Smooth muscle cell (in vitro differentiated cells): ENCODE measurements at regions not wholly inside any gene's neighbourhood (a gene's known extent, or its start where the extent isn't known, plus 50 kb on each side); places are given as distances from the start of the nearest gene placed in this dataset.
"Not testable (repeated sequence)": the region's sequence is repeated elsewhere in the genome, so short reads cannot be mapped to it uniquely, and the experiment has no call there.

Experiments
- DNase-seq: peaks from one replicate; lab custom pipeline; 2025; ENCODE audit not compliant: unreplicated experiment; lab: John Stamatoyannopoulos, UW
- H2AFZ ChIP-seq: fragments of 200-600 bp; sonication (generic); 2 replicates; pipeline ENCODE4 v1.6.0; 2016; ENCODE audit warnings: antibody characterized with exemption, low read depth, mild to moderate bottlenecking
- H3F3A ChIP-seq: fragments of 200-600 bp; sonication (generic); 2 replicates; pipeline ENCODE4 v1.6.0; 2017; ENCODE audit warnings: antibody characterized with exemption, low read depth
- H3K27ac ChIP-seq: fragments of 200-600 bp; sonication (generic); 2 replicates; pipeline ENCODE4 v1.5.1; 2016; ENCODE audit warnings: low read depth, mild to moderate bottlenecking
- H3K27me3 ChIP-seq: fragments of 200-600 bp; sonication (generic); 2 replicates; pipeline ENCODE4 v1.6.1; 2016; ENCODE audit warnings: low read depth, mild to moderate bottlenecking
- H3K36me3 ChIP-seq: fragments of 200-600 bp; sonication (generic); 2 replicates; pipeline ENCODE4 v1.5.1; 2016; ENCODE audit warnings: low read depth
- H3K4me1 ChIP-seq: fragments of 200-600 bp; sonication (generic); 2 replicates; pipeline ENCODE4 v1.5.1; 2016; ENCODE audit warnings: low read depth
- H3K4me2 ChIP-seq: fragments of 200-600 bp; sonication (generic); 2 replicates; pipeline ENCODE4 v1.6.0; 2016; ENCODE audit warnings: mild to moderate bottlenecking
- H3K4me3 ChIP-seq: fragments of 200-600 bp; sonication (generic); 2 replicates; pipeline ENCODE4 v1.5.1; 2016; ENCODE audit warnings: mild to moderate bottlenecking
- H3K79me2 ChIP-seq: fragments of 200-600 bp; sonication (generic); 2 replicates; pipeline ENCODE4 v1.6.0; 2016; ENCODE audit warnings: low read depth, mild to moderate bottlenecking
- H3K9ac ChIP-seq: fragments of 200-600 bp; sonication (generic); 2 replicates; pipeline ENCODE4 v1.6.0; 2016; ENCODE audit warnings: low read depth
- H3K9me3 ChIP-seq: fragments of 200-600 bp; sonication (generic); replicated peaks from 2 replicates; pipeline ENCODE4 v1.5.1; 2016; ENCODE audit warnings: low read depth
- H4K20me1 ChIP-seq: fragments of 200-600 bp; sonication (generic); 2 replicates; pipeline ENCODE4 v1.6.0; 2016; ENCODE audit warnings: low read depth
- WGBS: methylation state at CpG from one replicate; pipeline ENCODE4 v1.1.7; 2016; ENCODE audit warnings: low lambda C conversion rate; 5-methylcytosine and 5-hydroxymethylcytosine counted together
- TF ChIP-seq, protein P1 (sequence below): fragments of 200-600 bp; sonication (generic); IDR thresholded peaks from 2 replicates; pipeline ENCODE4 v1.5.1; 2017; ENCODE audit warnings: borderline replicate concordance, mild to moderate bottlenecking, antibody characterized with exemption; ENCODE audit not compliant: insufficient read depth, poor library complexity, severe bottlenecking

- no peaks in the 10 kb centered on the region for H3K27me3 ChIP-seq
- H3K27ac ChIP-seq: peak overlapping the region; percentile 66
- no peaks in the 10 kb centered on the region for H3K9me3 ChIP-seq
- no peaks in the 10 kb centered on the region for H4K20me1 ChIP-seq
- DNase-seq: no peak
- H3K9ac ChIP-seq: no peak overlapping the region
- no peaks in the 10 kb centered on the region for H3K4me1 ChIP-seq
- no peak overlapping the region for H2AFZ ChIP-seq
- no peaks in the 10 kb centered on the region for H3K79me2 ChIP-seq
- H3K4me3 ChIP-seq: no peak overlapping the region
- no peaks in the 10 kb centered on the region for H3F3A ChIP-seq
- H3K4me2 ChIP-seq: no peak overlapping the region
- TF ChIP-seq, protein P1, sequence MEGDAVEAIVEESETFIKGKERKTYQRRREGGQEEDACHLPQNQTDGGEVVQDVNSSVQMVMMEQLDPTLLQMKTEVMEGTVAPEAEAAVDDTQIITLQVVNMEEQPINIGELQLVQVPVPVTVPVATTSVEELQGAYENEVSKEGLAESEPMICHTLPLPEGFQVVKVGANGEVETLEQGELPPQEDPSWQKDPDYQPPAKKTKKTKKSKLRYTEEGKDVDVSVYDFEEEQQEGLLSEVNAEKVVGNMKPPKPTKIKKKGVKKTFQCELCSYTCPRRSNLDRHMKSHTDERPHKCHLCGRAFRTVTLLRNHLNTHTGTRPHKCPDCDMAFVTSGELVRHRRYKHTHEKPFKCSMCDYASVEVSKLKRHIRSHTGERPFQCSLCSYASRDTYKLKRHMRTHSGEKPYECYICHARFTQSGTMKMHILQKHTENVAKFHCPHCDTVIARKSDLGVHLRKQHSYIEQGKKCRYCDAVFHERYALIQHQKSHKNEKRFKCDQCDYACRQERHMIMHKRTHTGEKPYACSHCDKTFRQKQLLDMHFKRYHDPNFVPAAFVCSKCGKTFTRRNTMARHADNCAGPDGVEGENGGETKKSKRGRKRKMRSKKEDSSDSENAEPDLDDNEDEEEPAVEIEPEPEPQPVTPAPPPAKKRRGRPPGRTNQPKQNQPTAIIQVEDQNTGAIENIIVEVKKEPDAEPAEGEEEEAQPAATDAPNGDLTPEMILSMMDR: no peak
- no peaks in the 10 kb centered on the region for H3K36me3 ChIP-seq
- WGBS: 80% methylated on average over 3 of the region's 3 CpGs
Measured at GRCh38 chr17:71447644-71448043, 673.2 kb upstream of the SOX9 start.

DNA sequence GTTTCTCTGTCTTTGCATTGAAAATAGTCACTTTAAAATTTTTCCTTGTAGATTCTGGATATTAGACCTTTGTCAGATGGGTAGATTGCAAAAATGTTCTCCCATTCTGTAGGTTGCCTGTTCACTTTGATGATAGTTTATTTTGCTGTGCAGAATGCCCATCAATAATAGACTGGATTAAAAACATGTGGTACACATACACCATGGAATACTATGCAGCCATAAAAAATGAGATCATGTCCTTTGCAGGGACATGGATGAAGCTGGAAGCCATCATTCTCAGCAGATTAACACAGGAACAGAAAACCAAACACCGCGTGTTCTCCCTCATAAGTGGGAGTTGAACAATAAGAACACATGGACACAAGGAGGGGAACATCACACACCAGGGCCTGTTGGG is 670.2 kb upstream of the SOX9 start:
- not testable (repeated sequence) for H3F3A ChIP-seq, H3K4me2 ChIP-seq, H3K36me3 ChIP-seq, H3K4me1 ChIP-seq, DNase-seq, H3K27me3 ChIP-seq, H4K20me1 ChIP-seq, H3K27ac ChIP-seq, H3K4me3 ChIP-seq, H2AFZ ChIP-seq, H3K9me3 ChIP-seq, H3K79me2 ChIP-seq, H3K9ac ChIP-seq
- 50% methylated on average over 2 of the region's 2 CpGs for WGBS

- WGBS: 93% methylated on average over 4 of the region's 4 CpGs
- Histone ChIP-seq H3K36me3 (no peaks in the 10 kb centered on the region), H3K9ac (no peak overlapping the region), H3F3A (no peaks in the 10 kb centered on the region), H3K9me3 (no peaks in the 10 kb centered on the region), H3K4me2 (no peak overlapping the region), H3K4me3 (no peak overlapping the region), H3K4me1 (no peaks in the 10 kb centered on the region), H3K27ac (no peak overlapping the region), H4K20me1 (no peaks in the 10 kb centered on the region), H3K79me2 (no peaks in the 10 kb centered on the region), H3K27me3 (no peaks in the 10 kb centered on the region), H2AFZ (no peak overlapping the region)
- TF ChIP-seq, protein P1: no peak
- no peak for DNase-seq
Measured at GRCh38 chr17:71453876-71454422, 666.9 kb upstream of the SOX9 start.

DNA sequence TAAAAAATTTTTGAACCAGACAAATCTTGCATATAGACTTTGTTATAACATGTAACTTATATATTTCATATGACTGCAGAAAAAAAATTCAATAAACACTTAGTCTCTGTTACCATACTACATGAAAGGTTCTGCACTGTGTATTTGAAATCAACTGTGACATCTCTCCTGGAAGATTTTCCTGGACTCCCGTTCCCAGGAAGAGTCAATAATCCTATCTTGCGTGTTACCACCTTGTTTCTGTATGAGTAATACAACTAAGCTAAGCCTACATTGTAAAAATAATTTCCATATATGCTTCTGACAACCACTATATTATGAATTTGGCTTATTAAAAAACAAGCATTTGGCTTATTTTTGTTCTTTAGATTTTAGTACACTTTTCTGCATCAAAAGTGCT is 665.6 kb upstream of the SOX9 start:
- no peaks in the 10 kb centered on the region for H3K4me1 ChIP-seq
- no peaks in the 10 kb centered on the region for H3F3A ChIP-seq
- WGBS: 54% methylated on average over 2 of the region's 2 CpGs
- H3K27me3 ChIP-seq: no peaks in the 10 kb centered on the region
- H3K4me2 ChIP-seq: no peak overlapping the region
- H3K9me3 ChIP-seq: no peaks in the 10 kb centered on the region
- TF ChIP-seq, protein P1: no peak
- H3K9ac ChIP-seq: no peak overlapping the region
- no peak overlapping the region for H2AFZ ChIP-seq
- H3K36me3 ChIP-seq: no peaks in the 10 kb centered on the region
- no peak overlapping the region for H3K4me3 ChIP-seq
- no peak for DNase-seq
- H3K27ac ChIP-seq: peak overlapping the region; percentile 37
- H3K79me2 ChIP-seq: no peaks in the 10 kb centered on the region
- H4K20me1 ChIP-seq: no peaks in the 10 kb centered on the region
